ENCODE measurements at regions not wholly inside any gene's neighbourhood (a gene's known extent, or its start where the extent isn't known, plus 50 kb on each side); places are given as distances from the start of the nearest gene placed in this dataset.

GRCh38 chr15:81959196-81959595, 86.6 kb downstream of the MEX3B start:
- Histone ChIP-seq H3K4me3 (ENCODE audit: low read length in 3 of 3) (no peak overlapping the region), H3K27me3 (ENCODE audit: control insufficient read depth, insufficient read depth, low read length) (no peaks in the 10 kb centered on the region), H3K27ac (ENCODE audit: low read depth in 2 of 2, low read length in 2 of 2) (no peak overlapping the region), H3K9ac (ENCODE audit: low read length in 3 of 3) (no peak overlapping the region), H3K9me3 (ENCODE audit: control insufficient read depth in 2 of 3, insufficient read depth in 1 of 3, low read length in 3 of 3) (no peaks in the 10 kb centered on the region), H3K4me1 (ENCODE audit: control insufficient read depth in 2 of 3, insufficient read depth in 2 of 3, low read depth in 1 of 3, low read length in 3 of 3) (no peaks in the 10 kb centered on the region), H3K36me3 (ENCODE audit: control insufficient read depth in 2 of 3, insufficient read depth in 3 of 3, low read length in 3 of 3) (no peaks in the 10 kb centered on the region)
- FAIRE-seq (no peak), DNase-seq (no peak)
- no peak for TF ChIP-seq CTCF (IDR thresholded peaks at IDR 0.05; ENCODE audit: borderline replicate concordance, extremely low read depth, insufficient read depth)
- intact Hi-C loops (cut with DNase I): no loop called here

- intact Hi-C loops (cut with DNase I): no loop called here
- H3K36me3 ChIP-seq (ENCODE audit: control insufficient read depth in 2 of 3, insufficient read depth in 3 of 3, low read length in 3 of 3): no peaks in the 10 kb centered on the region
- H3K4me1 ChIP-seq (ENCODE audit: control insufficient read depth in 2 of 3, insufficient read depth in 2 of 3, low read depth in 1 of 3, low read length in 3 of 3): no peaks in the 10 kb centered on the region
- no peaks in the 10 kb centered on the region for H3K27me3 ChIP-seq (ENCODE audit: control insufficient read depth, insufficient read depth, low read length)
- H3K9me3 ChIP-seq (ENCODE audit: control insufficient read depth in 2 of 3, insufficient read depth in 1 of 3, low read length in 3 of 3): no peaks in the 10 kb centered on the region
- FAIRE-seq (no peak), DNase-seq (no peak)
- no peak for TF ChIP-seq CTCF (IDR thresholded peaks at IDR 0.05; ENCODE audit: borderline replicate concordance, extremely low read depth, insufficient read depth)
- no peak overlapping the region for H3K9ac ChIP-seq (ENCODE audit: low read length in 3 of 3)
- H3K4me3 ChIP-seq (ENCODE audit: low read length in 3 of 3): no peak overlapping the region
- no peak overlapping the region for H3K27ac ChIP-seq (ENCODE audit: low read depth in 2 of 2, low read length in 2 of 2)
These were observed 88.1 kb downstream of the MEX3B start for GRCh38 chr15:81957698-81958097.

- H3K9me3 ChIP-seq (ENCODE audit: control insufficient read depth in 2 of 3, insufficient read depth in 1 of 3, low read length in 3 of 3): no peaks in the 10 kb centered on the region
- no peak for FAIRE-seq
- intact Hi-C loops (cut with DNase I): no loop called here
These were observed 90.3 kb downstream of the MEX3B start for GRCh38 chr15:81955382-81956062.

More at GRCh38 chr15:81955382-81956062, 90.3 kb downstream of the MEX3B start:
- Histone ChIP-seq H3K27ac (ENCODE audit: low read depth in 2 of 2, low read length in 2 of 2) (no peak overlapping the region), H3K4me3 (ENCODE audit: low read length in 3 of 3) (no peak overlapping the region), H3K27me3 (ENCODE audit: control insufficient read depth, insufficient read depth, low read length) (no peaks in the 10 kb centered on the region), H3K36me3 (ENCODE audit: control insufficient read depth in 2 of 3, insufficient read depth in 3 of 3, low read length in 3 of 3) (no peaks in the 10 kb centered on the region), H3K9ac (ENCODE audit: low read length in 3 of 3) (no peak overlapping the region), H3K4me1 (ENCODE audit: control insufficient read depth in 2 of 3, insufficient read depth in 2 of 3, low read depth in 1 of 3, low read length in 3 of 3) (no peaks in the 10 kb centered on the region)
- DNase-seq: no peak
- no peak for TF ChIP-seq CTCF (IDR thresholded peaks at IDR 0.05; ENCODE audit: borderline replicate concordance, extremely low read depth, insufficient read depth)

Data from kidney (tissue), 13 donors.